Mammary epithelial cell (primary cell): ENCODE measurements at regions not wholly inside any gene's neighbourhood (a gene's known extent, or its start where the extent isn't known, plus 50 kb on each side); places are given as distances from the start of the nearest gene placed in this dataset.

ENCODE experiments used
- CTCF ChIP-seq, 2 donors: IDR thresholded peaks in 1 of 2; conservative IDR thresholded peaks in 1 of 2; 2 replicates each; pipeline ENCODE4 v1.5.1; 2011 to 2012; ENCODE audit warnings: inconsistent platforms in 2 of 2, low read length in 2 of 2, mild to moderate bottlenecking in 2 of 2, control low read depth in 1 of 2, low read depth in 1 of 2; ENCODE audit not compliant: insufficient read depth in 1 of 2; ENCODE audit errors: extremely low read depth in 1 of 2
- EZH2 ChIP-seq: IDR thresholded peaks from 2 replicates; pipeline ENCODE4 v1.6.1; 2012; ENCODE audit warnings: low read length, inconsistent platforms, borderline replicate concordance

- no peak for TF ChIP-seq CTCF (conservative IDR thresholded peaks at IDR 0.05 in 1 of 2, IDR thresholded peaks at IDR 0.05 in 1 of 2; ENCODE audit: extremely low read depth in 1 of 2, insufficient read depth in 1 of 2, low read depth in 1 of 2, low read length in 2 of 2)
- TF ChIP-seq EZH2 = no peak
These were observed 113.5 kb upstream of the ARHGAP5 start for GRCh38 chr14:31963587-31963986.
